MM.1S (cell line): ENCODE measurements at regions not wholly inside any gene's neighbourhood (a gene's known extent, or its start where the extent isn't known, plus 50 kb on each side); places are given as distances from the start of the nearest gene placed in this dataset.

Experiments used
- DNase-seq: peaks from one replicate; pipeline ENCODE4 v3.0.0-alpha.2; 2015
- H2AFZ ChIP-seq: fragments of 300-600 bp; sonication (generic); 2 replicates; pipeline ENCODE4 v1.6.0; 2016; ENCODE audit warnings: antibody characterized with exemption, low read length
- H3F3A ChIP-seq: fragments of 300-600 bp; sonication (generic); 2 replicates; pipeline ENCODE4 v1.6.1; 2016; ENCODE audit warnings: mild to moderate bottlenecking, antibody characterized with exemption, low read length, moderate library complexity, mixed read lengths; ENCODE audit not compliant: insufficient read depth
- H3K27ac ChIP-seq: fragments of 300-600 bp; sonication (generic); 2 replicates; pipeline ENCODE4 v1.5.1; 2016; ENCODE audit warnings: mild to moderate bottlenecking, low read length
- H3K27me3 ChIP-seq: fragments of 300-600 bp; sonication (generic); replicated peaks from 2 replicates; pipeline ENCODE4 v1.6.0; 2016; ENCODE audit warnings: low read length; ENCODE audit not compliant: insufficient read depth
- H3K36me3 ChIP-seq: fragments of 300-600 bp; sonication (generic); replicated peaks from 2 replicates; pipeline ENCODE4 v1.6.1; 2016; ENCODE audit warnings: mild to moderate bottlenecking, low read length, mixed read lengths; ENCODE audit not compliant: insufficient read depth
- H3K4me1 ChIP-seq: fragments of 300-600 bp; sonication (generic); 2 replicates; pipeline ENCODE4 v1.6.1; 2016; ENCODE audit warnings: low read length, mixed read lengths
- H3K4me2 ChIP-seq: fragments of 300-600 bp; sonication (generic); 2 replicates; pipeline ENCODE4 v1.6.0; 2016; ENCODE audit warnings: low read depth, low read length
- H3K4me3 ChIP-seq: fragments of 300-600 bp; sonication (generic); 2 replicates; pipeline ENCODE4 v1.5.1; 2016; ENCODE audit warnings: low read length, mixed read lengths
- H3K79me2 ChIP-seq: fragments of 300-600 bp; sonication (generic); 2 replicates; pipeline ENCODE4 v1.6.1; 2016; ENCODE audit warnings: mixed run types, low read length, mixed read lengths
- H3K9ac ChIP-seq: fragments of 300-600 bp; sonication (generic); 2 replicates; pipeline ENCODE4 v1.6.1; 2016; ENCODE audit warnings: low read length, mixed read lengths
- H3K9me2 ChIP-seq: fragments of 300-600 bp; sonication (generic); replicated peaks from 2 replicates; pipeline ENCODE4 v1.6.1; 2016; ENCODE audit warnings: mild to moderate bottlenecking, low read length, mixed read lengths; ENCODE audit not compliant: insufficient read depth
- H3K9me3 ChIP-seq: fragments of 300-600 bp; sonication (generic); replicated peaks from 2 replicates; pipeline ENCODE4 v1.6.1; 2016; ENCODE audit warnings: mild to moderate bottlenecking, low read length, mixed read lengths; ENCODE audit not compliant: insufficient read depth
- H4K20me1 ChIP-seq: fragments of 300-600 bp; sonication (generic); 2 replicates; pipeline ENCODE4 v1.6.1; 2016; ENCODE audit warnings: mild to moderate bottlenecking, low read length, moderate library complexity, mixed read lengths; ENCODE audit not compliant: insufficient read depth
- CTCF ChIP-seq: fragments of 300-600 bp; sonication (generic); IDR thresholded peaks from 2 replicates; pipeline ENCODE4 v1.5.1; 2016; ENCODE audit warnings: antibody characterized with exemption, low read length, mixed read lengths
- EZH2 ChIP-seq: fragments of 300-600 bp; sonication (generic); optimal IDR thresholded peaks from 2 replicates; pipeline ENCODE3; 2017; ENCODE audit warnings: low read depth, mild to moderate bottlenecking, antibody characterized with exemption, low read length, mixed read lengths
- EZH2phosphoT487 ChIP-seq: fragments of 300-600 bp; sonication (generic); IDR thresholded peaks from 2 replicates; pipeline ENCODE4 v1.6.1; 2018; ENCODE audit warnings: antibody characterized with exemption, low read length

GRCh38 chr13:38498271-38498670 lies 148.6 kb downstream of the UFM1 start:
- H3K27ac ChIP-seq: no peak overlapping the region

DNA sequence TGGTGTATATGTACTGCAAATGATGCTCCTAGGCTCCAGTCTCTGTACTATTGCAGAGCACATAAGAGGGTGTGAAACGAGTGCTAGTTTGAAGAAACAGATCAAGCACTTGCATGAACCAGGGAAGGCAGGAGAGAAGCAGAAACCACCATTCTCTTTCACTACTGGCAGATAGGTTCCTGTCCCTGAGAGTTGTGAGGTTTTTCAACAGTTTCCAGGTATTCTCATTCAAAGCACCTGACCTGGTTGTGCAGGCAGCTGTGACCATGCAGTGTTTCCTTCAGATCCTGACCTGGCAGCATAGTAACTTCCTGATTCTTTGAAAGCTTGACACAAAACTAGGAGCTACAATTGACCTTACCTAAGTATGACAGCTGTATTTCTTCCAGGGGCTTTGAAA lies 164.9 kb downstream of the UFM1 start:
- H3K36me3 ChIP-seq: no peaks in the 10 kb centered on the region
- no peak overlapping the region for H3K4me3 ChIP-seq
- H3K79me2 ChIP-seq: no peaks in the 10 kb centered on the region
- H3K9me2 ChIP-seq: no peaks in the 10 kb centered on the region
- H3K27me3 ChIP-seq: no peaks in the 10 kb centered on the region
- DNase-seq: peak; percentile 8
- no peaks in the 10 kb centered on the region for H3F3A ChIP-seq
- H3K4me1 ChIP-seq: no peaks in the 10 kb centered on the region; the same call in 1 of the 2 replicates
- H2AFZ ChIP-seq: no peak overlapping the region
- H3K27ac ChIP-seq: no peak overlapping the region; the same call in 1 of the 2 replicates
- H3K9me3 ChIP-seq: no peaks in the 10 kb centered on the region
- H3K9ac ChIP-seq: no peak overlapping the region
- TF ChIP-seq CTCF (no peak), EZH2 (no peak), EZH2phosphoT487 (no peak)
- H3K4me2 ChIP-seq: peak overlapping the region; percentile 34
- no peaks in the 10 kb centered on the region for H4K20me1 ChIP-seq

More at GRCh38 chr13:38498271-38498670, 148.6 kb downstream of the UFM1 start:
- Histone ChIP-seq H3K9me2 (no peaks in the 10 kb centered on the region), H3F3A (no peaks in the 10 kb centered on the region), H3K4me2 (no peak overlapping the region), H3K79me2 (no peaks in the 10 kb centered on the region), H3K9ac (no peak overlapping the region), H3K27me3 (no peaks in the 10 kb centered on the region), H2AFZ (no peak overlapping the region), H3K36me3 (no peaks in the 10 kb centered on the region), H3K9me3 (no peaks in the 10 kb centered on the region), H3K4me1 (no peaks in the 10 kb centered on the region), H4K20me1 (no peaks in the 10 kb centered on the region), H3K4me3 (no peak overlapping the region)
- TF ChIP-seq CTCF: no peak
- TF ChIP-seq EZH2: no peak
- TF ChIP-seq EZH2phosphoT487: no peak
- no peak for DNase-seq

DNA sequence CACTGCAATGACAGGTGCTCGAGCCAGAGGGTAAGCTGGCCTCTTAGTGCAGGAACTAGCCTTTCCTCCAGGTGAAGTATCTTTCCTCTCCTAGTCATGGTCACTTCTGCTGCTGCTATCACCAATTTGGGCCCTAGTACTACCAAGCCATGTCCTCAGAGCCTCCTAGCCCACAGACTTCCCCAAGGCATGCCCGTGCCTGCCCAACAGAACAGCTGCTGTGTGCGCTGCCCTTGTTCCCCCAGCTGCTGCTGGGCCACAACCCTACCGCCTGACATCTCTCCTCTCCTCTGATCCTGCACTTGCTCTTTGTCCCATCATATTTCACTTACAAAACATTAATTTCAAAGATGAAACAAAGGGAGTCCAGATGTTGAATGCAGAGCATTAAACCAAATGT lies 168.5 kb upstream of the FREM2 start:
- no peak overlapping the region for H3K27ac ChIP-seq
- TF ChIP-seq CTCF (no peak), EZH2 (no peak), EZH2phosphoT487 (no peak)
- no peaks in the 10 kb centered on the region; the same call in 1 of the 2 replicates for H3K4me1 ChIP-seq

More for the DNA sequence above, 168.5 kb upstream of the FREM2 start:
- H3K4me2 ChIP-seq: no peak overlapping the region
- no peak overlapping the region for H3K9ac ChIP-seq
- H3K79me2 ChIP-seq: no peaks in the 10 kb centered on the region
- no peaks in the 10 kb centered on the region for H3K36me3 ChIP-seq
- H4K20me1 ChIP-seq: no peaks in the 10 kb centered on the region
- no peaks in the 10 kb centered on the region for H3K9me3 ChIP-seq
- H3K4me3 ChIP-seq: no peak overlapping the region
- no peaks in the 10 kb centered on the region for H3F3A ChIP-seq
- no peak overlapping the region for H2AFZ ChIP-seq
- no peaks in the 10 kb centered on the region for H3K27me3 ChIP-seq
- DNase-seq: no peak
- no peaks in the 10 kb centered on the region for H3K9me2 ChIP-seq
